ENCODE measurements at regions not wholly inside any gene's neighbourhood (a gene's known extent, or its start where the extent isn't known, plus 50 kb on each side); places are given as distances from the start of the nearest gene placed in this dataset.
"Not testable (repeated sequence)": the region's sequence is repeated elsewhere in the genome, so short reads cannot be mapped to it uniquely, and the experiment has no call there.

GRCh38 chr12:23380419-23381100 lies 568.9 kb downstream of the SOX5 start:
- DNase-seq (ENCODE audit: low spot score in 2 of 2), result no peak
- H3K9me3 ChIP-seq, result peaks cover 10 to 12% of the 10 kb centered on the region in 2 donors
- H3K27ac ChIP-seq, result no peak overlapping the region
- no peaks in the 10 kb centered on the region for H3K36me3 ChIP-seq
- H3K4me1 ChIP-seq, result no peaks in the 10 kb centered on the region
- no peaks in the 10 kb centered on the region for H3K27me3 ChIP-seq
- no peak for TF ChIP-seq CTCF (IDR thresholded peaks at IDR 0.05)
- no peak for TF ChIP-seq POLR2A (IDR thresholded peaks at IDR 0.05)
- TF ChIP-seq POLR2AphosphoS5 (IDR thresholded peaks at IDR 0.05), result no peak
- intact Hi-C loops (cut with DNase I; ENCODE audit: low total_unique reads), result no loop called here
- no peak overlapping the region for H3K4me3 ChIP-seq

DNA sequence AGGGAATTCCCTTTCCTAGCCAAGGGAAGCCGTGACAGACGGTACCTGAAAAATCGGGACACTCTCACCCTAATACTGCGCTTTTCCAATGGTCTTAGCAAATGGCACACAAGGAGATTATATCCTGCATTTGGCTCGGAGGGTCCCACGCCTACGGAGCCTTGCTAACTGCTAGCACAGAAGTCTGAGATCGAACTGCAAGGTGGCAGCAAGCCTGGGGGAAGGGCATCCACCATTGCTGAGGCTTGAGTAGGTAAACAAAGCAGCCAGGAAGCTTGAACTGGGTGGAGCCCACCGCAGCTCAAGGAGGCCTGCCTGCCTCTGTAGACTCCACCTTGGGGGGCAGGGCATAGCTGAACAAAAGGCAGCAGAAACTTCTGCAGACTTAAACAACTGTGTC lies 560.6 kb downstream of the SOX5 start:
- H3K27me3 ChIP-seq; H3K4me1 ChIP-seq; H3K4me3 ChIP-seq; H3K27ac ChIP-seq; H3K36me3 ChIP-seq; H3K9me3 ChIP-seq; intact Hi-C loops (cut with DNase I; ENCODE audit: low total_unique reads); DNase-seq (ENCODE audit: low spot score in 2 of 2): not testable (repeated sequence)

DNA sequence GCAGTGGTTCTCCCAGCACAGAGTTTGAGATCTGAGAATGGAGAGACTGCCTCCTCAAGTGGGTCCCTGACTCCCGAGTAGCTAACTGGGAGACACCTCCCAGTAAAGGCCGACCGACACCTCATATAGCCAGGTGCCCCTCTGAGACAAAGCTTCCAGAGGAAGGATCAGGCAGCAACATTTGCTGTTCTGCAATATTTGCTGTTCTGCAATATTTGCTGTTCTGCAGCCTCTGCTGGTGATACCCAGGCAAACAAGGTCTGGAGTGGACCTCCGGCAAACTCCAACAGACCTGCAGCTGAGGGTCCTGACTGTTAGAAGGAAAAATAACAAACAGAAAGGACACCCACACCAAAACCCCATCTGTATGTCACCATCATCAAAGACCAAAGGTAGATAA lies 560.2 kb downstream of the SOX5 start:
- intact Hi-C loops (cut with DNase I; ENCODE audit: low total_unique reads), result not testable (repeated sequence)

GRCh38 chr12:23399402-23399933 lies 550.0 kb downstream of the SOX5 start:
- Histone ChIP-seq H3K4me1 (no peaks in the 10 kb centered on the region), H3K4me3 (no peak overlapping the region), H3K27ac (no peak overlapping the region), H3K9me3 (no peaks in the 10 kb centered on the region), H3K36me3 (no peaks in the 10 kb centered on the region), H3K27me3 (no peaks in the 10 kb centered on the region)
- TF ChIP-seq CTCF (IDR thresholded peaks at IDR 0.05), result no peak
- TF ChIP-seq POLR2AphosphoS5 (IDR thresholded peaks at IDR 0.05), result no peak
- TF ChIP-seq POLR2A (IDR thresholded peaks at IDR 0.05), result no peak
- DNase-seq (ENCODE audit: low spot score in 2 of 2), result no peak
- intact Hi-C loops (cut with DNase I; ENCODE audit: low total_unique reads), result no loop called here

More for the DNA sequence above, 560.2 kb downstream of the SOX5 start:
- H3K4me3 ChIP-seq; H3K4me1 ChIP-seq; H3K27me3 ChIP-seq; DNase-seq (ENCODE audit: low spot score in 2 of 2); H3K9me3 ChIP-seq; H3K27ac ChIP-seq; H3K36me3 ChIP-seq: not testable (repeated sequence)

DNA sequence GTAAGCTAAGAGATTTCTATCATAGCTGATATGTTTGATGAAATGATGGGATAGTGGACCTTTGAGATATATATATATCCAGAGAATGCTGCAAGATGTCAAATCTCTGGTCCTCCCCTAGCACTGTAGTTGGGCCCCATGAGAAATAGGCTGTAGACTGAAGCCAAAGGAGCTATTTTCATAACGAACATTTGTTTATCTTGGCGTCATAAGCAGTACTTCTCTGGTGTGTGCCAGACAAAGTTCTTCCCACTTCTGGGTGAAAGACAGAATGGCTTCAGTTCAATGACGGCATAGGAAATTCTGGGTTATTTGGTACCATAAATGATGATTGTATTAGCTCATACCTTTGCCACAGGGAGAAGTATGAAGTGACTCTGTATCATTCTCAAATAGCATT lies 534.3 kb downstream of the SOX5 start:
- H3K4me1 ChIP-seq, result no peaks in the 10 kb centered on the region
- H3K27me3 ChIP-seq, result no peaks in the 10 kb centered on the region
- H3K4me3 ChIP-seq, result no peak overlapping the region
- intact Hi-C loops (cut with DNase I; ENCODE audit: low total_unique reads), result no loop called here
- TF ChIP-seq CTCF (IDR thresholded peaks at IDR 0.05) (no peak), POLR2AphosphoS5 (IDR thresholded peaks at IDR 0.05) (no peak), POLR2A (IDR thresholded peaks at IDR 0.05) (no peak)
- H3K9me3 ChIP-seq, result peaks cover 0 to 4% of the 10 kb centered on the region in 2 donors
- DNase-seq (ENCODE audit: low spot score in 2 of 2), result no peak
- H3K27ac ChIP-seq, result no peak overlapping the region
- no peaks in the 10 kb centered on the region for H3K36me3 ChIP-seq

GRCh38 chr12:23421556-23421955 lies 527.9 kb downstream of the SOX5 start:
- DNase-seq (ENCODE audit: low spot score in 2 of 2), result no peak
- intact Hi-C loops (cut with DNase I; ENCODE audit: low total_unique reads), result no loop called here

More at GRCh38 chr12:23421556-23421955, 527.9 kb downstream of the SOX5 start:
- Histone ChIP-seq H3K9me3 (no peaks in the 10 kb centered on the region), H3K36me3 (no peaks in the 10 kb centered on the region), H3K27ac (no peak overlapping the region), H3K27me3 (no peaks in the 10 kb centered on the region), H3K4me3 (no peak overlapping the region), H3K4me1 (no peaks in the 10 kb centered on the region)
- TF ChIP-seq POLR2A (IDR thresholded peaks at IDR 0.05) (no peak), CTCF (IDR thresholded peaks at IDR 0.05) (no peak), POLR2AphosphoS5 (IDR thresholded peaks at IDR 0.05) (no peak)

Data from breast epithelium (tissue), 4 donors.